Astrocyte (in vitro differentiated cells and primary cell): ENCODE measurements at regions not wholly inside any gene's neighbourhood (a gene's known extent, or its start where the extent isn't known, plus 50 kb on each side); places are given as distances from the start of the nearest gene placed in this dataset.

Source experiments
- DNase-seq: peaks from one replicate; pipeline ENCODE4 v3.0.0-alpha.2; 2010; ENCODE audit warnings: low read depth
- FAIRE-seq: peaks from 2 replicates; lab custom pipeline; 2011; peaks lifted over from hg19 to GRCh38; lab: Jason Lieb, UNC
- H2AFZ ChIP-seq: 2 replicates; pipeline ENCODE4 v1.6.0; 2012; ENCODE audit warnings: low read depth, low read length, inconsistent platforms
- H3K27ac ChIP-seq: 2 replicates; pipeline ENCODE4 v1.5.1; 2011; ENCODE audit warnings: low read depth, low read length, inconsistent platforms
- H3K27me3 ChIP-seq: 2 replicates; pipeline ENCODE4 v1.6.0; 2011; ENCODE audit warnings: low read length, inconsistent platforms; ENCODE audit not compliant: insufficient read depth
- H3K36me3 ChIP-seq: 2 replicates; pipeline ENCODE4 v1.5.1; 2011; ENCODE audit warnings: low read length, inconsistent platforms; ENCODE audit not compliant: insufficient read depth
- H3K4me1 ChIP-seq: 2 replicates; pipeline ENCODE4 v1.5.1; 2011; ENCODE audit warnings: low read length, inconsistent platforms; ENCODE audit not compliant: insufficient read depth
- H3K4me2 ChIP-seq: 2 replicates; pipeline ENCODE4 v1.6.0; 2012; ENCODE audit warnings: low read length, inconsistent platforms
- H3K4me3 ChIP-seq: 2 replicates; pipeline ENCODE4 v1.5.1; 2011; ENCODE audit warnings: low read depth, mild to moderate bottlenecking, low read length, inconsistent platforms; ENCODE audit not compliant: insufficient read depth
- H3K79me2 ChIP-seq: 2 replicates; pipeline ENCODE4 v1.6.0; 2012; ENCODE audit warnings: mild to moderate bottlenecking, low read length, inconsistent platforms; ENCODE audit not compliant: insufficient read depth
- H3K9ac ChIP-seq: 2 replicates; pipeline ENCODE4 v1.6.0; 2012; ENCODE audit warnings: mild to moderate bottlenecking, low read length, inconsistent platforms
- H3K9me3 ChIP-seq: 2 replicates; pipeline ENCODE4 v1.5.1; 2012; ENCODE audit warnings: low read depth, mild to moderate bottlenecking, low read length, inconsistent platforms; ENCODE audit not compliant: insufficient read depth
- H4K20me1 ChIP-seq: 2 replicates; pipeline ENCODE4 v1.6.0; 2012; ENCODE audit warnings: low read length, inconsistent platforms; ENCODE audit not compliant: insufficient read depth
- H3K27ac Mint-ChIP-seq: one replicate; pipeline ENCODE4 v1.8.0; 2021; ENCODE audit warnings: mild to moderate bottlenecking, mixed read lengths; ENCODE audit not compliant: unreplicated experiment
- H3K27me3 Mint-ChIP-seq: one replicate; pipeline ENCODE4 v1.8.0; 2021; ENCODE audit warnings: low read depth, mixed read lengths; ENCODE audit not compliant: unreplicated experiment
- H3K36me3 Mint-ChIP-seq: one replicate; pipeline ENCODE4 v1.8.0; 2021; ENCODE audit warnings: low read depth, mixed read lengths; ENCODE audit not compliant: unreplicated experiment
- H3K4me1 Mint-ChIP-seq: one replicate; pipeline ENCODE4 v1.8.0; 2021; ENCODE audit warnings: low read depth, mixed read lengths; ENCODE audit not compliant: unreplicated experiment
- H3K4me3 Mint-ChIP-seq: one replicate; pipeline ENCODE4 v1.8.0; 2021; ENCODE audit warnings: mild to moderate bottlenecking, moderate library complexity, mixed read lengths; ENCODE audit not compliant: unreplicated experiment
- H3K9me3 Mint-ChIP-seq: one replicate; pipeline ENCODE4 v1.8.0; 2021; ENCODE audit warnings: mild to moderate bottlenecking, mixed read lengths; ENCODE audit not compliant: unreplicated experiment
- EZH2 ChIP-seq: IDR thresholded peaks from 2 replicates; pipeline ENCODE4 v1.6.1; 2012; ENCODE audit warnings: mild to moderate bottlenecking, low read length, inconsistent platforms; ENCODE audit not compliant: insufficient read depth
- TF ChIP-seq, protein P1 (sequence below): IDR thresholded peaks from 2 replicates; pipeline ENCODE4 v1.5.1; 2011; ENCODE audit warnings: low read depth, mild to moderate bottlenecking, inconsistent platforms, low read length, moderate library complexity; ENCODE audit not compliant: insufficient read depth

DNA sequence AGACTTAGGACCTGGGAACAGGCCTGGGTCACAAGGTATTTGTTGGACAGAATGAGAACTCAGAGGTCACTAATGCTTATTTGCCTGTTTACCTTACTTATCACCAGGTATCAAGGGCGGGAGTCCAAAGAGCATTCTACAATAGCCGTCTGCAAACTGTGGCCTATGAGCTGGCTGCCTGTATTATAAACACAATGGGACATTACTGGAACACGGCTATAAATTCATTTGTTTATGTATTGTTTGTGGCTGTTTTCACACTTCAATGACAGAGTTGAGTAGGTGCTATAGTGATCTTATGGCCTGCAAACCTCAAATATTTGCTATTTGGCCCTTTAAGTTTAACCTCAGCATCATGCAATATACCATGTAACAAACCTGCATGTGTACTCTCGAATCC is 76.6 kb upstream of the ASTN2 start:
- Mint-ChIP-seq H3K4me3 (no peak overlapping the region), H3K4me1 (no peaks in the 10 kb centered on the region), H3K27me3 (peaks cover 12% of the 10 kb centered on the region), H3K36me3 (no peaks in the 10 kb centered on the region), H3K27ac (no peak overlapping the region), H3K9me3 (peaks cover 2% of the 10 kb centered on the region)
- Histone ChIP-seq H3K4me2 (no peak overlapping the region), H3K4me3 (no peak overlapping the region), H3K36me3 (no peaks in the 10 kb centered on the region), H3K79me2 (no peaks in the 10 kb centered on the region), H3K27me3 (no peaks in the 10 kb centered on the region), H3K9ac (no peak overlapping the region), H3K9me3 (no peaks in the 10 kb centered on the region), H4K20me1 (no peaks in the 10 kb centered on the region), H3K27ac (no peak overlapping the region), H2AFZ (no peak overlapping the region), H3K4me1 (no peaks in the 10 kb centered on the region)
- no peak for DNase-seq
- FAIRE-seq: no peak
- TF ChIP-seq, protein P1, sequence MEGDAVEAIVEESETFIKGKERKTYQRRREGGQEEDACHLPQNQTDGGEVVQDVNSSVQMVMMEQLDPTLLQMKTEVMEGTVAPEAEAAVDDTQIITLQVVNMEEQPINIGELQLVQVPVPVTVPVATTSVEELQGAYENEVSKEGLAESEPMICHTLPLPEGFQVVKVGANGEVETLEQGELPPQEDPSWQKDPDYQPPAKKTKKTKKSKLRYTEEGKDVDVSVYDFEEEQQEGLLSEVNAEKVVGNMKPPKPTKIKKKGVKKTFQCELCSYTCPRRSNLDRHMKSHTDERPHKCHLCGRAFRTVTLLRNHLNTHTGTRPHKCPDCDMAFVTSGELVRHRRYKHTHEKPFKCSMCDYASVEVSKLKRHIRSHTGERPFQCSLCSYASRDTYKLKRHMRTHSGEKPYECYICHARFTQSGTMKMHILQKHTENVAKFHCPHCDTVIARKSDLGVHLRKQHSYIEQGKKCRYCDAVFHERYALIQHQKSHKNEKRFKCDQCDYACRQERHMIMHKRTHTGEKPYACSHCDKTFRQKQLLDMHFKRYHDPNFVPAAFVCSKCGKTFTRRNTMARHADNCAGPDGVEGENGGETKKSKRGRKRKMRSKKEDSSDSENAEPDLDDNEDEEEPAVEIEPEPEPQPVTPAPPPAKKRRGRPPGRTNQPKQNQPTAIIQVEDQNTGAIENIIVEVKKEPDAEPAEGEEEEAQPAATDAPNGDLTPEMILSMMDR: no peak
- no peak for TF ChIP-seq EZH2

DNA sequence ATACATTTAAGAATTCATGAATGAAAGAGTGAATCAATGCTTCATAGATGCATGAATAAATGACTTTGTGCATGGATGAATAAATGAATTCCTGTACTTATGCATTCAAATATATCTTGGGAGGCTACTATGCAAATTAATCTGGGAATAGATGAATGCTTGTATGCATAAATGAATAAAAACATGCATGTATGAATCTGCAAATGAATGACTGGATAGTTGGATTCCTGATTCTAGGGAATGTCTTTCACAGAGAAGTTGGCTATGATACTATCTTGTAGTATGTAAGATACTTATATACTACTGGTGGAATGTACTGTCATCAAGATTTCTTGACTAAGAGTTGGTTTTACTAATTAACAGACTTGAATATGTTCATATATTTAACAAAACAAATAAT is 75.3 kb upstream of the ASTN2 start:
- Histone ChIP-seq H3K4me2 (no peak overlapping the region), H4K20me1 (no peaks in the 10 kb centered on the region), H3K27me3 (no peaks in the 10 kb centered on the region), H3K36me3 (no peaks in the 10 kb centered on the region), H3K79me2 (no peaks in the 10 kb centered on the region), H3K27ac (no peak overlapping the region), H2AFZ (no peak overlapping the region), H3K9ac (no peak overlapping the region), H3K9me3 (no peaks in the 10 kb centered on the region), H3K4me3 (no peak overlapping the region), H3K4me1 (peaks cover 3% of the 10 kb centered on the region)
- no peaks in the 10 kb centered on the region for H3K36me3 Mint-ChIP-seq
- no peak overlapping the region for H3K27ac Mint-ChIP-seq
- H3K27me3 Mint-ChIP-seq: peaks cover 12% of the 10 kb centered on the region
- no peak for TF ChIP-seq EZH2
- TF ChIP-seq, protein P1: no peak
- H3K4me1 Mint-ChIP-seq: peaks cover 5% of the 10 kb centered on the region
- H3K4me3 Mint-ChIP-seq: no peak overlapping the region
- DNase-seq: no peak
- H3K9me3 Mint-ChIP-seq: no peaks in the 10 kb centered on the region
- FAIRE-seq: no peak

DNA sequence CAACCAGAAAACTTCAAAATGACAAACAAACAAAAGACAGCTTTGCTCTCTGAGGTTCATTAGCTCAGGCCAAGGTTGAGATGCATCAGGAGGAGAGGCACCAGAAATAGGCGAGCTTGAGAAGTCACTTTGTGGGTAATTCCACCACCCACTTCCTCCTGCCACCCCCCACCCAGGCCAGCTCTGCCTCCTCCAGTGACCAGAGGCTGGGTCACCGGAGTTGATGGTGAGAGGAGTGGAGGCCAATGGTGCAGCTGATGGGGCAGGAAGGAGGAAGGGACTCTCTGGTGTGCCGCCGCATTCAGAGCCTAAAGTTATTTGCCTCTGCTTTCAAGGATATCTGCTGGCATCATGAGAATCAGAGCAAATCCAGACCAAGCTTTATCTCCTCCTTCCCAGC is 73.8 kb upstream of the ASTN2 start:
- H3K4me3 Mint-ChIP-seq: no peak overlapping the region
- no peak overlapping the region for H3K27ac Mint-ChIP-seq

More for the DNA sequence above, 73.8 kb upstream of the ASTN2 start:
- no peak for FAIRE-seq
- H3K4me3 ChIP-seq: no peak overlapping the region
- H3K9me3 ChIP-seq: no peaks in the 10 kb centered on the region
- DNase-seq: no peak
- Mint-ChIP-seq H3K27me3 (peaks cover 12% of the 10 kb centered on the region), H3K9me3 (no peaks in the 10 kb centered on the region), H3K36me3 (no peaks in the 10 kb centered on the region), H3K4me1 (peaks cover 9% of the 10 kb centered on the region)
- TF ChIP-seq EZH2: no peak
- TF ChIP-seq, protein P1: no peak
- no peaks in the 10 kb centered on the region for H4K20me1 ChIP-seq
- H3K36me3 ChIP-seq: no peaks in the 10 kb centered on the region
- H2AFZ ChIP-seq: no peak overlapping the region
- H3K27me3 ChIP-seq: no peaks in the 10 kb centered on the region
- H3K9ac ChIP-seq: no peak overlapping the region
- H3K4me2 ChIP-seq: no peak overlapping the region
- no peaks in the 10 kb centered on the region for H3K79me2 ChIP-seq
- no peak overlapping the region for H3K27ac ChIP-seq
- peaks cover 4% of the 10 kb centered on the region for H3K4me1 ChIP-seq
